ENCODE measurements at regions not wholly inside any gene's neighbourhood (a gene's known extent, or its start where the extent isn't known, plus 50 kb on each side); places are given as distances from the start of the nearest gene placed in this dataset.
"Not testable (repeated sequence)": the region's sequence is repeated elsewhere in the genome, so short reads cannot be mapped to it uniquely, and the experiment has no call there.

DNA sequence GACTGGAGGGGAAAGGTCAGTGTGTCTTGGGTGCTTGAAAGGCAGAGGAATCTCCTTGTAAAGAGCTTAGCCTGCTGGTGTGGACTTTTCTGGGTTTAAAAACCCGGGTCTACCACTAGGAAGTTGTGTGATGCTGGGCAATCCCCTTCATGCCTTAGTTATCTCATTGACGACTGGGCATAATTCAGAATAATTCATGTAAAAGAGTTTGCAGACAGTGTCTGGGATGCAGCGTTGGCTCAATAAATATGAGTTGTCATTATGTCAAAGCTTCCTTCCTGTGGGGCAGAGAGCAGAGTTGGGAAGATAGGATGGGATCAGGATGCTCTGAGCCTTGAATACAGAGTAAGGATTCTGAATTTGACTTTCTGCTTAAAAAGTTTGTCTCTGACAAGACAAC lies 196.4 kb downstream of the ADRA2A start:
- no peak for DNase-seq

- no peak for DNase-seq
These were observed 196.8 kb downstream of the ADRA2A start for GRCh38 chr10:111273635-111274034.

DNA sequence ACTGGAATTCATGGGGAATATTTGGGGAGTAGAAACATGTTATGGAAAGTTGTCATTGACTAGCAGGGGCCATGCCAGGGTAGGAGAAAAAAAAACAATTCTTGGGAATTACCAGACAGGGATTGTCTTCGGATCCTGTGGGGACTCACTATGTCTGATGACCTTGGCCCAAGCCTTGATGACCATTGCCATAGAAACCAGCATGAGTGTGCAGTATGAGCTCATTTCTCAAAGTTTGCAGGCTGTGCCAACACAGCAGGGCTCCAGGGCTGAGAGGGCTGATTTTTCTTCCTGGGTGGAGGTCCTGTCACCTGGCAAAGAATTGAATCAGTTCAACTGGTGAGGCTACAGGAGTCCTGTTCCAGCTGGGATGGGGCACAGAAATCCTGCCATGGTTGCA lies 198.3 kb downstream of the ADRA2A start:
- no peak for DNase-seq

DNA sequence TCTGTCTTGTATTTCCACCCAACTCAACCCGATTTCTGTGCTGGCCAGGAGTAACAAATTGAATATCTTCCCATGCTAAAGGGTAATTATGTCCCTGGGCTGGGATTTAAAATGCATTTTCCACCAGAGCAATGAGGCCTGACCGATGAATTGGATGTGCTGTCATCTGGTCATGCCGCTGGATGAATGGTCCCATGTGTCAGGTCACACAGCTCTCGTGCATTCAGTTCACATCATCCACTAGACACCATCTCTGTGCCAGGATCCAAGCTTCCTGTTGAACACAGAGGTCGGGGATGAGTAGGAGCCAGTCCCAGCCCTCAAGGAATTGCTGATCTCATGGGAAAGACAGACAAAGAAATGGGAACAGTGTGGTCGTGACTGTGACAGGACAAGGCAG lies 200.8 kb downstream of the ADRA2A start:
- no peak for DNase-seq

- DNase-seq = no peak
These were observed 201.4 kb downstream of the ADRA2A start for GRCh38 chr10:111278266-111278665.

GRCh38 chr10:111281516-111281915 lies 204.7 kb downstream of the ADRA2A start:
- no peak for DNase-seq

DNA sequence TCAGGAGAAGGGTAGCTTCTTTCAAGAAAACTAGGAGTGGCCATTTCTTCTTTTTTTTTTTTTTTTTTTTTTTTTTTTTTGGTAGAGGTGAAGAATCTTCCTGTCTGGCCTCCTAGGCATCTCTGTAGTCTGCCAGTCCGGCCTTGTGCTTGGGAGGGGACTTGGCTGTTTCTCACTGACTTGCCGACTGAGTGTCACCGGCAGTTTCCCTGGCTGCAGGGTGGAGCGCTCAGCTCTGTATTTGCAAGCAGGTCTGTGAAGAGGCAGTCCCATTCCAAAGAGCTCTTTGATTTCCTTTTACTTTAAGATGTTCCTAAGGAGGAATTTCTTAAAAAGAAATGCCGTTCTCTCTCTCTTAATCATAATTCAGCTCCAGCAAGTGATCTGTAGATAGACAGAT lies 212.6 kb downstream of the ADRA2A start:
- no peak for DNase-seq

GRCh38 chr10:111290649-111291048 lies 213.8 kb downstream of the ADRA2A start:
- DNase-seq = no peak

DNA sequence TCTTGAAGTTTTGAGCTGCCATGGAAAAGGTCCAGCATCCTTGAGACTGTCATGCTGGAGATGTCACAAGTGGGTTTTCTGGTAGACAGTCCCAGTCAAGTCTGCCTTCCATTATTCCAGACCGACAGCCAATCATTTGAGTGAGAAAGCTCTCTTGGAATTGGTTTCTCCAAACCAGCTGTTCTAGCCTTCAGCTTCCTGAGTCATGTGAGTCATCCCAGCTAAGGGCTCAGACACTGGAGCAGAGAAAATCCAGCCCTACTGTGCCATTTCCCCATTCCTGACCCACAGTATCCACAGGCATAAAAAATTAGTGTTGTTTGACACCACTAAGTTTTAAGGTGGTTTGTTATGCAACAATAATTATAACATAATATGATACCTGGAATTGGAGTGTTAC lies 219.0 kb downstream of the ADRA2A start:
- no peak for DNase-seq

- no peak for DNase-seq
These were observed 220.6 kb downstream of the ADRA2A start for GRCh38 chr10:111297351-111297848.

- DNase-seq = no peak
These were observed 221.2 kb downstream of the ADRA2A start for GRCh38 chr10:111298031-111298430.

DNA sequence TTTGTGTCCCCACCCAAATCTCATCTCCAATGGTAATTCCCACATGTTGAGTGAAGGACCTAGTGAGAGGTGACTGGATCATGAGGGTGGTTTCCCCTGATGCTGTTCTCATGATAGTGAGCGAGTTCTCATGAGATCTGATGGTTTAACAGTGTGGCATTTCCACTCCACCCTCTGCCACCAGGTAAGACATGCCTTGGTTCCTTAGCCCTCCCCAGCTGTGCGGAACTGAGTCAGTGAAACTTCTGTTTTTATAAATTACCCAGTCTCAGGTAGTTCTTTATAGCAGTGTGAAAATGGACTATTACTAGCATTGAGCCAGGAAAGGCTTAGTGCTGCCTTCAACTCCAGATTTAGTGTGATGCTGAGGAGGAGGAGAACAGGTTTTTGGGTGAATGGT lies 222.2 kb downstream of the ADRA2A start:
- DNase-seq = no peak

- no peak for DNase-seq
These were observed 227.1 kb downstream of the ADRA2A start for GRCh38 chr10:111303887-111304286.

- no peak for DNase-seq
These were observed 239.9 kb downstream of the ADRA2A start for GRCh38 chr10:111316722-111317212.

DNA sequence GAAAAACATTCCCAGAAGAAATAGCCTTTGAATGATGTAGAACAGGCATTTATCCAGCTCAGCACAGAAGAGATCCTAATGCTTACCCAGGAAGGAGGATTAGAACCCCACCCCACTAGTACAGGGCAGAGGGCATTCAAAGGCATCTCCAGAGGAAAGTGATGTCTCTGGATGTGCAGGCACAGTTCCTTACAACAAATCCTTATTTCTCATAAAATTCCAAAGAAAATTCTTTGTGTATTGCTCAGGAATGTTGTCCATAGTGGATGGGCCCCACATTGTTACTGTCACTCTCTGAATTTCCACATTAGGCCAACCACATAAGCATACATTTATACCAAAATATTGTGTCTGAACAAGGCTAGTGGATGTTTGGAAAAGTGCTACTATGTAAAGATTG lies 243.0 kb downstream of the ADRA2A start:
- no peak for DNase-seq

- DNase-seq = no peak
These were observed 246.6 kb downstream of the ADRA2A start for GRCh38 chr10:111323389-111323966.

GRCh38 chr10:111332174-111332573 lies 255.3 kb downstream of the ADRA2A start:
- not testable (repeated sequence) for DNase-seq

DNA sequence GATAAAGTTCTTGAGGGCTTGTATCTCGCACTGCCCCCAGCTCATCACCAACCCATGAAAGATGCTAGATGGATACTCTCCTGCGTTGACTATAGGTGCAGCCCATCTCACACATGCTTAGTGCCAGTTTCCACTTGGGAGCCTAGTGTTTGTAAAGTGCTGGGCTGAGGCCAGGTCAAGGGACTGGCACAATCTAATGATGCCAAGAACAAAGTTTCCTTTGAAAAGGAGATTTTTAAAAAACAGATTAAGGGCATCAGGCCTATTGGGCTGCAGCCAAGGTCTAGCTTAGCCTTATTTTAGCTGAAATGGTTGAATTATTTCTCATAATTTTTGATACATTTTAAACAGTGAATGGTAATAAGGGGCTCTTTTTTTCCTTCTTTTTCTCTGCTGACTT lies 259.0 kb downstream of the ADRA2A start:
- DNase-seq = no peak

DNA sequence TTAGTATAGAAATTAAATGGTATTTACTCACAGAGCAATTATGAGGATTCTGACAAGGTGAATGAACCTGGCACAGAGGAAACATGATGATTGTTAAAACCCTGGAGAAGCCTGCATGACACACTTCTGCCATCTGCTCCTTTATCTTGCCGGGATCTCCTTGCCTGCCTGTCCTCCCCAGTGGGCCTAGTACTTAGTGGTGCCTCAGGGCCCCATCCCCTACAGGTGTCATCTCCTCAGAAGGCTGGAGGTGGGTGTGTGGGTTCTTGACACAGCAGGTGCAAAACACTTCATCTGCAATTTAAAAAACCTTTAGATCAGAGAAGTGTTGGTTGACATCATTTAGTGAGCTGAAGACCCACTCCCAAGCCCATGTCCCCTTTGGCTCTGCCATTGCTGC lies 261.2 kb downstream of the ADRA2A start:
- DNase-seq = no peak

DNA sequence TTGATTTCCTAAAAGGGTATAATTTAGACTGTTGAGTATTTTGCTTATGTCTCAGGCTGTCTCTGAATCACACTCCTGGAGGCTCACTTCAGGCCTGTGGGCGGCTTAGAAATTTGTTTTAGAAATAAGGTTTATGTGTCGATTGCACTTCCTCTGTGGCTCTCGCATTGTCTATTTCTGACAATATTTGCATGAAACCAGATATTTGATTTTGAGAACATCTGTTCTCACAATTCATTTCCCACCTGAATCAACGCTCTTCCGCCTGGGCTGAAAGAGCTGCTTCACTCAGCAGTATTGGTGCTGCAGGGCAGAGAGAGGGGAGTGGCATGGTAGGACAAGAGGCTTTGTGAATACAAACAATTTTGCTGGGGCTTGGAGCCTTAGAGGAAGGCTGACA lies 262.0 kb downstream of the ADRA2A start:
- DNase-seq = no peak

DNA sequence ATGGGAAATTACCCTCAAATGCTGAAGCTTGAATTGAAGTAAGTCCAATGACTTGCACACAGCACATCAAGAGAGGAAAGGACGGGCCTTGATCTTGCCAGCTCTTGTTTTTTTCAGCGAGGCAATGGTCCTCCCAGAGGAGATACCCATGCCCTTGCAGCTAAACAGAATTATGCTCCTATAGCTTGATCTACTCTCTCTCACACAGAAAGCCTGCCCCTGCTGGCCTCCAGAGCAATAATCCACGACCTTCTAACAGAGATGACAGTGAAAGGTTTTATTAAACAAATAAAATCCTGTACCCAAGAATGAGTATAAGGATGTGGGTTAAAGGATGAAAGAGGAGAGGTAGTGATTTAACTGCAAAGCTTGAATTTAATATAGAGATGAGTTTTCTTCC lies 268.0 kb downstream of the ADRA2A start:
- DNase-seq = no peak

GRCh38 chr10:111347386-111348013 lies 270.7 kb downstream of the ADRA2A start:
- no peak for DNase-seq

- no peak for DNase-seq
These were observed 271.2 kb downstream of the ADRA2A start for GRCh38 chr10:111348076-111348475.

DNA sequence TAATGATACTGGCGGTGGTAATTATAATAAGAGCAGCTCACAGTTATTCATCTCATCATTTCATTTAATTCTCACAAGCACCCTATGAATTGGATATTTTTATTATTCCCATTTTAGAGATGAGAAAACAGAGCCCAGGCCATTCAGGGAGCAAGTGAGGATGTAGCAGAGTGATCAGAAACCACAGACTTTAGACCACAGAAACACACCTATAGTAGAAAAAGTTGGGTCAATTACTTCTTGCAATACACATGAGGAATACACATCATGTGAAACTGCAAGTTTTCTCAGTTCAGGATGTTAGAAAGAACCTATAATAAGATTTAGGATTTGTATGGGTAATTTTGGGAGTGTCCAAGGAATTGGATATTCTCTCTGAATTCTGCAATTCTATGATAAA lies 278.0 kb downstream of the ADRA2A start:
- DNase-seq = no peak

GRCh38 chr10:111356571-111356970 lies 279.7 kb downstream of the ADRA2A start:
- DNase-seq = no peak
